ENCODE measurements at regions not wholly inside any gene's neighbourhood (a gene's known extent, or its start where the extent isn't known, plus 50 kb on each side); places are given as distances from the start of the nearest gene placed in this dataset.

DNA sequence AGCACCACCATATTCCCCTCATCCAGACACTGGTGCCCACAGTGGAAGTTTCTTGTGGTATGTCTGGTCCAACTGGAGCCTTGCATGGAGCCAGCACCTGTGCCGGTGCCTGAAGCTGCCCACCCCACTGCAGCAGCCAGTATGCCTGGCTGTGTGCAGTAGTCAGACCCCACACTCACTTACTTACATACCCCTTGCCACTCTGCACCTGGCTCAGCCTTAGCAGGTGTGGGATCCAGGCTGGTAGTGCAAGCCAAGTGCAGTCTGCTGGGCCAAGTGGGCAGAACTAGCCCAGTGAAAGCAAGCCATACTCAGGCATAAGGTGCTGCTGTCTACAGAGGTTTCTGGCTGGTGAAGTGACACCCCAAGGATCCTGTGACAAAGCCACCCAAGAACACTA is 871.4 kb upstream of the C9orf72 start:
- Histone ChIP-seq H3K79me2 (ENCODE audit: control insufficient read depth, insufficient read depth, low read length) (no peaks in the 10 kb centered on the region), H3K9ac (replicated peaks; ENCODE audit: extremely low read depth, insufficient read depth, low read length) (no peak overlapping the region), H3K9me1 (replicated peaks; ENCODE audit: control insufficient read depth, extremely low read depth, insufficient read depth, low read length) (no peaks in the 10 kb centered on the region), H4K20me1 (replicated peaks; ENCODE audit: control insufficient read depth, extremely low read depth, insufficient read depth, low read length) (no peaks in the 10 kb centered on the region), H2AFZ (ENCODE audit: low read depth, low read length) (no peak overlapping the region), H3K4me2 (ENCODE audit: insufficient read depth, low read length) (no peak overlapping the region), H3K4me1 (ENCODE audit: control insufficient read depth, extremely low read depth, insufficient read depth, low read length) (no peaks in the 10 kb centered on the region), H3K9me3 (replicated peaks; ENCODE audit: control insufficient read depth, insufficient read depth, low read length) (peaks cover 2% of the 10 kb centered on the region), H3K4me3 (replicated peaks in 1 of 3; ENCODE audit: insufficient read depth in 1 of 3, low read depth in 1 of 3, low read length in 3 of 3) (no peak overlapping the region), H3K27ac (ENCODE audit: insufficient read depth, low read depth, low read length) (no peak overlapping the region), H3K36me3 (ENCODE audit: control insufficient read depth in 2 of 2, extremely low read depth in 1 of 2, insufficient read depth in 2 of 2, low read length in 2 of 2) (no peaks in the 10 kb centered on the region), H3K27me3 (ENCODE audit: control insufficient read depth in 2 of 2, insufficient read depth in 2 of 2, low read length in 2 of 2) (no peaks in the 10 kb centered on the region)
- intact Hi-C loops (cut with micrococcal nuclease) (no loop called here), dilution Hi-C loops (cut with MboI; ENCODE audit: extremely low pct_ligation_motif_present, low sequenced_read_pairs) (no loop called here)
- ChIA-PET POLR2A (no interaction called here), CTCF (no interaction called here)
- TF ChIP-seq MAX (IDR thresholded peaks at IDR 0.05; ENCODE audit: insufficient read depth, insufficient read length) = no peak
- no peak for TF ChIP-seq EZH2 (IDR thresholded peaks at IDR 0.05; ENCODE audit: borderline replicate concordance, low read depth, low read length, severe bottlenecking)
- TF ChIP-seq POLR2A (IDR thresholded peaks at IDR 0.05; ENCODE audit: low read depth, low read length) = no peak
- no peak for TF ChIP-seq POLR2AphosphoS5 (IDR thresholded peaks at IDR 0.05; ENCODE audit: insufficient read depth, low read depth, low read length)
- TF ChIP-seq, protein P1, sequence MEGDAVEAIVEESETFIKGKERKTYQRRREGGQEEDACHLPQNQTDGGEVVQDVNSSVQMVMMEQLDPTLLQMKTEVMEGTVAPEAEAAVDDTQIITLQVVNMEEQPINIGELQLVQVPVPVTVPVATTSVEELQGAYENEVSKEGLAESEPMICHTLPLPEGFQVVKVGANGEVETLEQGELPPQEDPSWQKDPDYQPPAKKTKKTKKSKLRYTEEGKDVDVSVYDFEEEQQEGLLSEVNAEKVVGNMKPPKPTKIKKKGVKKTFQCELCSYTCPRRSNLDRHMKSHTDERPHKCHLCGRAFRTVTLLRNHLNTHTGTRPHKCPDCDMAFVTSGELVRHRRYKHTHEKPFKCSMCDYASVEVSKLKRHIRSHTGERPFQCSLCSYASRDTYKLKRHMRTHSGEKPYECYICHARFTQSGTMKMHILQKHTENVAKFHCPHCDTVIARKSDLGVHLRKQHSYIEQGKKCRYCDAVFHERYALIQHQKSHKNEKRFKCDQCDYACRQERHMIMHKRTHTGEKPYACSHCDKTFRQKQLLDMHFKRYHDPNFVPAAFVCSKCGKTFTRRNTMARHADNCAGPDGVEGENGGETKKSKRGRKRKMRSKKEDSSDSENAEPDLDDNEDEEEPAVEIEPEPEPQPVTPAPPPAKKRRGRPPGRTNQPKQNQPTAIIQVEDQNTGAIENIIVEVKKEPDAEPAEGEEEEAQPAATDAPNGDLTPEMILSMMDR (IDR thresholded peaks at IDR 0.05; ENCODE audit: extremely low read depth in 1 of 2, insufficient read depth in 1 of 2, low read depth in 1 of 2, low read length in 2 of 2) = no peak
- no peak for TF ChIP-seq FOS (IDR thresholded peaks at IDR 0.05; ENCODE audit: borderline replicate concordance, insufficient read depth, low read length)
- TF ChIP-seq MYC (IDR thresholded peaks at IDR 0.05; ENCODE audit: low read depth, low read length) = no peak
- TF ChIP-seq JUN (IDR thresholded peaks at IDR 0.05; ENCODE audit: borderline replicate concordance, insufficient read depth, insufficient read length, low read depth) = no peak
- TF ChIP-seq GATA2 (IDR thresholded peaks at IDR 0.05; ENCODE audit: insufficient read depth, insufficient read length, low read depth, low read length) = no peak
- DNase-seq (ENCODE audit: low read depth, low spot score) = no peak
- FAIRE-seq = no peak
- BruUV-seq (replicated peaks) = no TSS peak
